ENCODE measurements at regions not wholly inside any gene's neighbourhood (a gene's known extent, or its start where the extent isn't known, plus 50 kb on each side); places are given as distances from the start of the nearest gene placed in this dataset.

GRCh38 chr6:149140137-149140909 is 177.2 kb upstream of the TAB2 start:
- TF ChIP-seq, protein P1, sequence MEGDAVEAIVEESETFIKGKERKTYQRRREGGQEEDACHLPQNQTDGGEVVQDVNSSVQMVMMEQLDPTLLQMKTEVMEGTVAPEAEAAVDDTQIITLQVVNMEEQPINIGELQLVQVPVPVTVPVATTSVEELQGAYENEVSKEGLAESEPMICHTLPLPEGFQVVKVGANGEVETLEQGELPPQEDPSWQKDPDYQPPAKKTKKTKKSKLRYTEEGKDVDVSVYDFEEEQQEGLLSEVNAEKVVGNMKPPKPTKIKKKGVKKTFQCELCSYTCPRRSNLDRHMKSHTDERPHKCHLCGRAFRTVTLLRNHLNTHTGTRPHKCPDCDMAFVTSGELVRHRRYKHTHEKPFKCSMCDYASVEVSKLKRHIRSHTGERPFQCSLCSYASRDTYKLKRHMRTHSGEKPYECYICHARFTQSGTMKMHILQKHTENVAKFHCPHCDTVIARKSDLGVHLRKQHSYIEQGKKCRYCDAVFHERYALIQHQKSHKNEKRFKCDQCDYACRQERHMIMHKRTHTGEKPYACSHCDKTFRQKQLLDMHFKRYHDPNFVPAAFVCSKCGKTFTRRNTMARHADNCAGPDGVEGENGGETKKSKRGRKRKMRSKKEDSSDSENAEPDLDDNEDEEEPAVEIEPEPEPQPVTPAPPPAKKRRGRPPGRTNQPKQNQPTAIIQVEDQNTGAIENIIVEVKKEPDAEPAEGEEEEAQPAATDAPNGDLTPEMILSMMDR (IDR thresholded peaks at IDR 0.05) = no peak
- no peak for TF ChIP-seq ZFX (IDR thresholded peaks at IDR 0.05; ENCODE audit: borderline replicate concordance)
